Memory B cell (primary cell): ENCODE measurements at regions not wholly inside any gene's neighbourhood (a gene's known extent, or its start where the extent isn't known, plus 50 kb on each side); places are given as distances from the start of the nearest gene placed in this dataset.
"Not testable (repeated sequence)": the region's sequence is repeated elsewhere in the genome, so short reads cannot be mapped to it uniquely, and the experiment has no call there.

Experiments
- ATAC-seq: fragments of 150-1000 bp; cut with Tn5 transposase; 2 replicates; pipeline ENCODE4 v1.10.0; 2021; ENCODE audit warnings: low read depth, mild to moderate bottlenecking, moderate library complexity
- DNase-seq, 2 donors: peaks; one replicate each; pipeline ENCODE4 v3.0.0; 2022; ENCODE audit warnings: low spot score in 2 of 2
- H3K27ac Mint-ChIP-seq: one replicate; pipeline ENCODE4 v1.8.0; 2022; ENCODE audit warnings: mild to moderate bottlenecking, moderate library complexity, mixed read lengths
- H3K27me3 Mint-ChIP-seq: one replicate; pipeline ENCODE4 v1.8.0; 2022; ENCODE audit warnings: mixed read lengths
- H3K36me3 Mint-ChIP-seq: one replicate; pipeline ENCODE4 v1.8.0; 2022; ENCODE audit warnings: mild to moderate bottlenecking, mixed read lengths
- H3K4me1 Mint-ChIP-seq: one replicate; pipeline ENCODE4 v1.8.0; 2022; ENCODE audit warnings: mixed read lengths
- H3K4me3 Mint-ChIP-seq: one replicate; pipeline ENCODE4 v1.8.0; 2022; ENCODE audit warnings: mild to moderate bottlenecking, moderate library complexity, mixed read lengths
- H3K9me3 Mint-ChIP-seq: one replicate; pipeline ENCODE4 v1.8.0; 2022; ENCODE audit warnings: mixed read lengths

GRCh38 chr3:186464424-186465093, 79.6 kb downstream of the CRYGS start:
- Mint-ChIP-seq H3K27me3 (no peaks in the 10 kb centered on the region), H3K36me3 (no peaks in the 10 kb centered on the region), H3K9me3 (no peaks in the 10 kb centered on the region), H3K27ac (no peak overlapping the region), H3K4me3 (no peak overlapping the region), H3K4me1 (peaks cover 11% of the 10 kb centered on the region)
- DNase-seq (no peak), ATAC-seq (no peak)

GRCh38 chr3:186461141-186461540, 83.0 kb downstream of the CRYGS start:
- no peak overlapping the region for H3K27ac Mint-ChIP-seq
- no peaks in the 10 kb centered on the region for H3K27me3 Mint-ChIP-seq
- H3K9me3 Mint-ChIP-seq: no peaks in the 10 kb centered on the region
- ATAC-seq (no peak), DNase-seq (no peak)
- no peaks in the 10 kb centered on the region for H3K36me3 Mint-ChIP-seq
- H3K4me1 Mint-ChIP-seq: peaks cover 10% of the 10 kb centered on the region
- no peak overlapping the region for H3K4me3 Mint-ChIP-seq

GRCh38 chr3:186459108-186459467, 85.1 kb downstream of the CRYGS start:
- Mint-ChIP-seq H3K36me3 (no peaks in the 10 kb centered on the region), H3K4me1 (peaks cover 2% of the 10 kb centered on the region), H3K27me3 (no peaks in the 10 kb centered on the region), H3K9me3 (no peaks in the 10 kb centered on the region), H3K27ac (no peak overlapping the region), H3K4me3 (no peak overlapping the region)
- no peak for ATAC-seq
- DNase-seq: no peak

GRCh38 chr3:186458306-186459107, 85.7 kb downstream of the CRYGS start:
- H3K36me3 Mint-ChIP-seq: no peaks in the 10 kb centered on the region
- no peak overlapping the region for H3K27ac Mint-ChIP-seq
- H3K4me1 Mint-ChIP-seq: peaks cover 2% of the 10 kb centered on the region
- no peaks in the 10 kb centered on the region for H3K27me3 Mint-ChIP-seq
- DNase-seq: no peak
- H3K9me3 Mint-ChIP-seq: no peaks in the 10 kb centered on the region
- no peak overlapping the region for H3K4me3 Mint-ChIP-seq
- ATAC-seq: no peak

- no peak for DNase-seq
- Mint-ChIP-seq H3K27me3 (no peaks in the 10 kb centered on the region), H3K27ac (no peak overlapping the region), H3K36me3 (no peaks in the 10 kb centered on the region), H3K4me1 (peaks cover 2% of the 10 kb centered on the region), H3K9me3 (no peaks in the 10 kb centered on the region), H3K4me3 (no peak overlapping the region)
- no peak for ATAC-seq
These were observed 86.9 kb downstream of the CRYGS start for GRCh38 chr3:186457236-186457635.

- no peaks in the 10 kb centered on the region for H3K9me3 Mint-ChIP-seq
- ATAC-seq: no peak
- H3K4me3 Mint-ChIP-seq: no peak overlapping the region
- H3K36me3 Mint-ChIP-seq: no peaks in the 10 kb centered on the region
- H3K27me3 Mint-ChIP-seq: no peaks in the 10 kb centered on the region
- H3K4me1 Mint-ChIP-seq: peaks cover 2% of the 10 kb centered on the region
- no peak for DNase-seq
- no peak overlapping the region for H3K27ac Mint-ChIP-seq
These were observed 87.4 kb downstream of the CRYGS start for GRCh38 chr3:186456731-186457191.

- Mint-ChIP-seq H3K36me3 (no peaks in the 10 kb centered on the region), H3K9me3 (no peaks in the 10 kb centered on the region), H3K27ac (no peak overlapping the region), H3K4me1 (peaks cover 2% of the 10 kb centered on the region), H3K27me3 (no peaks in the 10 kb centered on the region), H3K4me3 (no peak overlapping the region)
- no peak for DNase-seq
- ATAC-seq: no peak
These were observed 89.1 kb downstream of the CRYGS start for GRCh38 chr3:186454881-186455703.

- DNase-seq (no peak), ATAC-seq (no peak)
- Mint-ChIP-seq H3K36me3 (no peaks in the 10 kb centered on the region), H3K27me3 (no peaks in the 10 kb centered on the region), H3K27ac (no peak overlapping the region), H3K4me1 (peaks cover 2% of the 10 kb centered on the region), H3K9me3 (no peaks in the 10 kb centered on the region), H3K4me3 (no peak overlapping the region)
These were observed 90.6 kb downstream of the CRYGS start for GRCh38 chr3:186453531-186453930.

GRCh38 chr3:186452517-186452916, 90.5 kb upstream of the DGKG start:
- Mint-ChIP-seq H3K9me3 (no peaks in the 10 kb centered on the region), H3K4me3 (no peak overlapping the region), H3K4me1 (no peaks in the 10 kb centered on the region), H3K27me3 (no peaks in the 10 kb centered on the region), H3K27ac (no peak overlapping the region), H3K36me3 (no peaks in the 10 kb centered on the region)
- ATAC-seq: no peak
- no peak for DNase-seq

GRCh38 chr3:186451371-186451770, 89.3 kb upstream of the DGKG start:
- H3K27ac Mint-ChIP-seq: no peak overlapping the region
- DNase-seq (no peak), ATAC-seq (no peak)
- H3K4me3 Mint-ChIP-seq: no peak overlapping the region
- no peaks in the 10 kb centered on the region for H3K4me1 Mint-ChIP-seq
- H3K27me3 Mint-ChIP-seq: no peaks in the 10 kb centered on the region
- no peaks in the 10 kb centered on the region for H3K36me3 Mint-ChIP-seq
- no peaks in the 10 kb centered on the region for H3K9me3 Mint-ChIP-seq

GRCh38 chr3:186444974-186445373, 82.9 kb upstream of the DGKG start:
- no peak for ATAC-seq
- Mint-ChIP-seq H3K36me3 (no peaks in the 10 kb centered on the region), H3K27ac (no peak overlapping the region), H3K9me3 (no peaks in the 10 kb centered on the region), H3K27me3 (no peaks in the 10 kb centered on the region), H3K4me3 (no peak overlapping the region), H3K4me1 (no peaks in the 10 kb centered on the region)
- DNase-seq: no peak

GRCh38 chr3:186444288-186444687, 82.3 kb upstream of the DGKG start:
- H3K9me3 Mint-ChIP-seq: no peaks in the 10 kb centered on the region
- H3K27ac Mint-ChIP-seq: no peak overlapping the region
- no peak for DNase-seq
- no peaks in the 10 kb centered on the region for H3K36me3 Mint-ChIP-seq
- no peaks in the 10 kb centered on the region for H3K4me1 Mint-ChIP-seq
- no peak for ATAC-seq
- H3K27me3 Mint-ChIP-seq: no peaks in the 10 kb centered on the region
- no peak overlapping the region for H3K4me3 Mint-ChIP-seq

- not testable (repeated sequence) for H3K27ac Mint-ChIP-seq, H3K27me3 Mint-ChIP-seq, H3K36me3 Mint-ChIP-seq, H3K4me3 Mint-ChIP-seq, H3K4me1 Mint-ChIP-seq, H3K9me3 Mint-ChIP-seq, DNase-seq, ATAC-seq
These were observed 80.9 kb upstream of the DGKG start for GRCh38 chr3:186442979-186443378.

GRCh38 chr3:186442162-186442561, 80.1 kb upstream of the DGKG start:
- ATAC-seq (no peak), DNase-seq (no peak)
- Mint-ChIP-seq H3K36me3 (no peaks in the 10 kb centered on the region), H3K9me3 (no peaks in the 10 kb centered on the region), H3K27me3 (no peaks in the 10 kb centered on the region), H3K4me1 (no peaks in the 10 kb centered on the region), H3K4me3 (no peak overlapping the region), H3K27ac (no peak overlapping the region)
